AG09319 (cell line): ENCODE measurements at regions not wholly inside any gene's neighbourhood (a gene's known extent, or its start where the extent isn't known, plus 50 kb on each side); places are given as distances from the start of the nearest gene placed in this dataset.

Experiments used
- DNase-seq: peaks from one replicate; pipeline ENCODE4 v3.0.0-alpha.2; 2010; ENCODE audit warnings: low read depth; ENCODE audit errors: extremely low read depth
- CTCF ChIP-seq: IDR thresholded peaks from 2 replicates; pipeline ENCODE4 v1.5.1; 2011; ENCODE audit warnings: low read depth, mild to moderate bottlenecking, inconsistent platforms, low read length, moderate library complexity

DNA sequence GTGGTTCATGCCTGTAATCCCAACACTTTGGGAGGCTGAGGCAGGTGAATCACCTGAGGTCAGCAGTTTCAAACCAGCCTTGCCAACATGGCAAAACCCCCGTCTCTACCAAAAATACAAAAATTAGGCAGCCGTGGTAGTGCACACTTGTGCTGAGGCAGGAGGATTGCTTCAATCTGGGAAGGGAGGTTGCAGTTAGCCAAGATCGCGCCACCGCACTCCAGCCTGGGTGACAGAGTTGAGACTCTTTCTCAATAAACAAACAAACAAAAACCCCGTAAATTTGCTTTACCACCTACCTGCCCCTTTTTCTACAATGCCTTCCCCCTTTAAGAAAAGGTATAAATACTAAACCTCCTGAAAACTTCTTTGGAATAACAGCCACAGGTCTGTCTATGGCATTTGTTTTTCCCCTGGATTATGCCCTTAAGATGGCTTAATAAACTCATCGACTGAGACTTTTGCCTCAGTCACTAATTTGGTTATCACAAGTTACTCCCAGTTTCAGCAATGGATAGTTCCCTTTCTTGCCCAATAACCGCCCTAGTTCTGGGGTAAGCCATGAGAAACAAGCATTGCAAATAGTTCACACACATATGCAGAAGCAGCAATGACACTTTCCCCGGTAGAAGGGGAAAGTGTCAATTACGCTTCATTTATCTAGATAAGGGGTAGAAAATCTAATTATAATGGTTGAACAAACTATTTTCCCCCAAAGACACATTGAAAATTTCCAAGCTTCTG is 52.8 kb upstream of the SVIL start:
- DNase-seq, result no peak

GRCh38 chr10:29685506-29685905 is 50.7 kb upstream of the SVIL start:
- no peak for DNase-seq
- no peak for TF ChIP-seq CTCF

More for the DNA sequence above, 52.8 kb upstream of the SVIL start:
- no peak for TF ChIP-seq CTCF
